ENCODE measurements at regions not wholly inside any gene's neighbourhood (a gene's known extent, or its start where the extent isn't known, plus 50 kb on each side); places are given as distances from the start of the nearest gene placed in this dataset.

- TF ChIP-seq CTCF (IDR thresholded peaks at IDR 0.05) (no peak), POLR2A (IDR thresholded peaks at IDR 0.05) (no peak)
Measured at GRCh38 chr4:123802082-123802645, 405.6 kb downstream of the SPRY1 start.

Data from esophagus squamous epithelium (tissue), 4 donors.